Erythroblast (primary cell): ENCODE measurements at regions not wholly inside any gene's neighbourhood (a gene's known extent, or its start where the extent isn't known, plus 50 kb on each side); places are given as distances from the start of the nearest gene placed in this dataset.

Experiments
- GATA1 ChIP-seq: IDR thresholded peaks from 2 replicates; pipeline ENCODE4 v1.6.1; 2011; ENCODE audit warnings: low read depth, mild to moderate bottlenecking, control low read depth, low read length, moderate library complexity
- POLR2A ChIP-seq: IDR thresholded peaks from 2 replicates; pipeline ENCODE4 v1.6.1; 2011; ENCODE audit warnings: mild to moderate bottlenecking, low read length

- TF ChIP-seq POLR2A (no peak), GATA1 (no peak)
Observed at GRCh38 chr5:17690473-17690872, 56.2 kb downstream of the TAF11L14 start.
